ENCODE measurements at regions not wholly inside any gene's neighbourhood (a gene's known extent, or its start where the extent isn't known, plus 50 kb on each side); places are given as distances from the start of the nearest gene placed in this dataset.

- no peak overlapping the region for H3K4me3 Mint-ChIP-seq
- H3K27me3 Mint-ChIP-seq: peaks cover 16% of the 10 kb centered on the region
- ATAC-seq: no peak
- no peaks in the 10 kb centered on the region for H3K36me3 Mint-ChIP-seq (ENCODE audit: low read depth)
- DNase-seq: no peak
- no peaks in the 10 kb centered on the region for H3K4me1 Mint-ChIP-seq
- no peak overlapping the region for H3K27ac Mint-ChIP-seq
- H3K9me3 Mint-ChIP-seq: no peaks in the 10 kb centered on the region
Measured at GRCh38 chr20:58077282-58077681, 151.2 kb downstream of the ANKRD60 start.

DNA sequence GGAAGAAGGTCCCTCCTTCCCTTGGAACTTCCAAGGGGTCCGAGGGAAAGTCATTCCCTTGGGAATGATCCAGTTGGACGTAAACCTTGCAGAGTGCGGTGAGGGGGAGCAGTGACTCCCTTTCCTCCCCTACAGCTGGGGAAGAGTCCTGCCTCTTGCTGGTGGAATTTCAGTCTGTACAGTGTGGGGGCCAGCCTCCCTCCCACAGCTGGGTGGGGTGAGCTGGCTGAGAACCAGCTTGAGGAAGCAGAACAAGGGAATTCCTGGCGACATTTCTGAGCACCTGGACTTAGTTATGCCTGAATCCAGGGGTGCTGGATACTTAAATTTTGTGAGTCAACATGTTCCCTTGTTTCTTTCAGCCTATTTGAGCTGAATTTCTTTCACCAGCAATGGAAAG, 152.0 kb downstream of the ANKRD60 start:
- Mint-ChIP-seq H3K27ac (no peak overlapping the region), H3K27me3 (peaks cover 22% of the 10 kb centered on the region), H3K9me3 (no peaks in the 10 kb centered on the region), H3K4me1 (no peaks in the 10 kb centered on the region), H3K36me3 (ENCODE audit: low read depth) (no peaks in the 10 kb centered on the region), H3K4me3 (no peak overlapping the region)
- DNase-seq (no peak), ATAC-seq (no peak)

DNA sequence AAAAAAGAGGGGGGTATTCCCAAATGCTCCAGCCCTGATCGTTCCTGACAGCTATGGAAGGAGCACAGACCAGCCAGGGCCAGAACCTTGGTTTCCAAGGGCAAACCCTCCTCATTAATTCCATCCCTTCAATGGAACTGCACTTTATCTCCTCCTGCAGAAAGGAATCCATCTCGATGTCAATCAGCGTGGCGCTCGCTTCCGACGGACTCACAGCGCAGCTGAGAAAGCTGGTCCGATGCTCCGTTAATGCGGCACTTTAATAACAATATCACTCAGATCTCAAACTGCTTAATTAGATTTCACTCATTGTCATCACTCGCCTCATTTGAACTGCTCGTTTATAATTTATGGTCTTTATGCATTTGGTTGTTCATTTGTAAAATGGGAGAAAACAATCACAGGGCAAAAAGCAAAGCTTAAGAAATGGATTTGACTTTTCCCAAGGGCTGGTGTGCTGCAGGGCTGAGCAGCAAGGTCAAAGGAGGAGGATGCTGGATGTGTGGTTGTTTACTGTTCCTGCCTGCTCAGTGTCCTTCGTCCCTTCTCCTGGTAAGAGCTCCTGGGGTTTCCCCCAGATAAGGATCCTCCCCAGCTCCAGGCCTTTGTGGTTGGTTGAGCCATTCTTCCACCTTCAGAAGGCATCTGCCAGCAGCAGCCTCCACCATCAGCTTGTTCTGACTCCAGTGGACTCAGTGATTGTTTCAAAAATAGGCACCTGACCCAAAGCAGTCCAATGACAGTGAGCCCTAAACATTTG, 152.7 kb downstream of the ANKRD60 start:
- ATAC-seq (no peak), DNase-seq (no peak)
- no peaks in the 10 kb centered on the region for H3K4me1 Mint-ChIP-seq
- no peaks in the 10 kb centered on the region for H3K9me3 Mint-ChIP-seq
- no peak overlapping the region for H3K27ac Mint-ChIP-seq
- H3K4me3 Mint-ChIP-seq: no peak overlapping the region
- peaks cover 24% of the 10 kb centered on the region for H3K27me3 Mint-ChIP-seq
- no peaks in the 10 kb centered on the region for H3K36me3 Mint-ChIP-seq (ENCODE audit: low read depth)

DNA sequence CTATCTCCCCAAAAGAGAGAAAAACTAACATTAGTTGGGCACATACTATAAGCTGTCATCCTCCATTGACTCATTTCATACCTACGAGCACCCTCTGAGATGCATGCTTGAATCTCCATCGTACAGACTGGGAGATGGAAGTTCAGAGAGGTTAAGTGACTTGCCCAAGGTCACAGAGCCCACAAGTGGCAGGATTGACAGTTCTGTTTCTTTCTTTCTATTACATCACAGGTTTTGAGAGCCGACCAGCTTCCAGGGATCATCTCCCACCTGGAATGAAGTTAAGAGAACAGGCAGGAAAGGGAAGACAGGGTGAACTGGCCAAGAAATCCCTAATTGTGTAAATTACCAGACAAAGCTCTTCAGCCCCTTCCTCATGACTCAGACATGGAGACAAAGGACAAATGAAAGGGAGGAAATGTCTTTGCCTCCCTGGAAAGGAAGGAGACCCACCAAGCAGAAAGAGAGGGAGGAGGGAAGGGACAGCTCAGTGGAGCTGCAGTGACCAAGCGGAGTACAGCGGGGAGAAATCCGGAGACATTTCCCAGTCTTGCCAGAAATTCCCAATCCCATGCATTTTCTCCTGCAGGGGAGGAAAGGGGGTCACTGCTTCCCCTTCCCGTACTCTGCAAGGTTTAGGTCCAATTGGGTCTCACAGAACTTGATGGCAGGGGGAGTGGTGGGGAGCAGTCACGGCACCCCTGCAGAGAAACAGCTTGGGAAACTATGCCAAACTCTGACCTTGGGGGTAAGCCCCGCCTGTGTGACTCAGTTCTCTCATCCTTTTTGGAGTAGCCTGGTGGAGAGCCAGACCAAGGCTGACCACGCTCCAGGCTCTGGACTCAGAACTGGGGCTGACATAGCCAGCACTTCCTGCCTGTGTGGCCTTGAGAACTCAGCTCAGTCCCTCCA, 154.3 kb downstream of the ANKRD60 start:
- H3K36me3 Mint-ChIP-seq (ENCODE audit: low read depth): no peaks in the 10 kb centered on the region
- ATAC-seq (no peak), DNase-seq (no peak)
- peaks cover 24% of the 10 kb centered on the region for H3K27me3 Mint-ChIP-seq
- H3K4me3 Mint-ChIP-seq: no peak overlapping the region
- no peaks in the 10 kb centered on the region for H3K4me1 Mint-ChIP-seq
- H3K27ac Mint-ChIP-seq: no peak overlapping the region
- H3K9me3 Mint-ChIP-seq: no peaks in the 10 kb centered on the region

DNA sequence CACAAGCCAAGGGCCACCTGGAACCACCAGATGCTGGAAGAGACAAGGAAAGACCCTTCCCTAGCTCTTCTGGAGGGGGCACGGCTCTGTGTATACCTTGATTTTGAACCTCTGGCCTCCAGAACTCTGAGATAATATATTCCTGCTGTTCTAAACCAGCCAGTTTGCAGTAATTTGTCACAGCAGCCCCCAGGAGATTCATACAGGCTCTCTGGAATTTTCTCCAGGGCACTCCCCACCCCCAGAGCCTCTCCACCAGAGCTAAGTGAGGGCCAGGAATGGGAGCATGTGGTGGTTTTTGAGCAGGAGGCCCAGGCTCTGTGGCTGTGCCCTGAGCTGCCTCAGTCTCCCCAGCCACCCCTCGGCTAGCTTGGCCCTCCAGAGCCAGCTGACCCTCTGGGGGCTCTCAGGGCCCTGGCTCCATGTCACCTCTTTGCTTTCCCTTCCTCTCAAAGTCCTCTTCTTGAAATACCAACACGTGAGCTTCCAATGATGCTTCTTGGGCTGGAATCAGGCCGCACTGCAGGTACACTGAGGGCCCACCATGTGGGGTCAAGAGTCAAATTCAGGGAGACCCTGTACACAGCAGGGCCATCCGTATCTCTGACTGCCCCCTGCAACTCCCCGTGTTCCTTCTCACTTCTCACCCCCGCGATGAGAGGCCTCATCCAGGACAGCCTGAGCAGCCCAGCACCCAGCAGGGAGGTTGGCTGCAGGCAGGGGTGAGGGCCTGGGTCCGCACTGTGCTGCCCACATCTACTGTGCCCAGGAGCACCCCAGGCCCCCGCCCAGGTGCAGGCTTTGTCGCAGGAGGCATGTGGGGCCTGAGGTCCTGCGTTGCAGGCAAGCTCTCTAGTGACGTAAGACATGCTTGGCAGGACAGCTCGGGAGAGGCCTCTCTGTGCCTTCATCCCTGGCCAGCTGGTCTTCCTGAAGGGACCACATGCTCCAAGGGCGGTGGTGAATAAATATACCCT, 155.5 kb downstream of the ANKRD60 start:
- no peak for ATAC-seq
- Mint-ChIP-seq H3K4me1 (no peaks in the 10 kb centered on the region), H3K4me3 (no peak overlapping the region), H3K27ac (no peak overlapping the region), H3K9me3 (no peaks in the 10 kb centered on the region), H3K27me3 (peaks cover 34% of the 10 kb centered on the region), H3K36me3 (ENCODE audit: low read depth) (no peaks in the 10 kb centered on the region)
- no peak for DNase-seq

DNA sequence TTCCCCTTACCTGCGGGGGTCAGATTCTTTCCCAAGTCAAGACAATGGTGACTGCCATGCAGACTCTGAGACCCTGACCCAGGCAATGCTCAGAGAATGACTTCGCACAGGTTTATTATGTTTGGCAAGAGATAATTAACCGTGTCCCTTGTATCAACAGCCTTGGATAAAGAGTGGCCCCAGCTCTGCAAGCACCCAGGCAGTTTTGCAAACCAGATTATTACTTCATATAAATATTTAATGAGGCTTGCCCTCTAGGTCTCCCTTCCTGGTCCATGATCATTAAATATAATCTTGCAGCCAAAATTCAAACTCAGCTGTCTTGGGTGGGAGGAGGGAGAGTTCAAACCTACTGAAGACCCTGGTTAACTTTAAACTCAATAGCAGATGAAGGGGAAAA, 156.5 kb downstream of the ANKRD60 start:
- Mint-ChIP-seq H3K4me3 (no peak overlapping the region), H3K9me3 (no peaks in the 10 kb centered on the region), H3K36me3 (ENCODE audit: low read depth) (no peaks in the 10 kb centered on the region), H3K4me1 (no peaks in the 10 kb centered on the region), H3K27me3 (peaks cover 39% of the 10 kb centered on the region), H3K27ac (no peak overlapping the region)
- no peak for ATAC-seq
- no peak for DNase-seq

GRCh38 chr20:58071298-58071697, 157.2 kb downstream of the ANKRD60 start:
- Mint-ChIP-seq H3K27me3 (peaks cover 39% of the 10 kb centered on the region), H3K36me3 (ENCODE audit: low read depth) (no peaks in the 10 kb centered on the region), H3K27ac (no peak overlapping the region), H3K4me1 (no peaks in the 10 kb centered on the region), H3K9me3 (no peaks in the 10 kb centered on the region), H3K4me3 (no peak overlapping the region)
- ATAC-seq (no peak), DNase-seq (no peak)

DNA sequence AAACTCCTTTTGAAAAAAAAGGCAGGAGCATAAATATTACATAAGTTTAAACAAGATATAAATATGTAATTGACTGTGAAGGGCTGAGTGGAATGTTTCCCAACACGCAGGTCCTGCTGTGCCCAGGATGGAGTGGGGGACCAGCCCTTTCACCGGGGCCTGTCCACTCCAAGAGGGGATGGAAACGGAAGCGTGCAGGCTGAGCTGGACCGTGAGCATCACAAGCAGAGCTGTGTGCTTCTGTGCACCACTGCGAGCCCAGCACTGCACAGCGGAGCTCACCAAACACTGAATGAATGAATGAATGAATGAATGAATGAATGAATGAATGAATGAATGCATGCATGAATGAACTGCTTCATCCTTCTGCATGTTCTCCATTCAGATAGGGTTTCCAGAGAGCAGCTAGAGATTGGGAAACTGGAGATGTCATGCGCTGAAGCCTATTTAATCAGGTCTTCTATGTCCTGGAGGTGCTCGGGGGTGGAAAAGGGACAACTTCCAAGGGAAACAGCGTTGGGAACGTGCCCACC, 157.7 kb downstream of the ANKRD60 start:
- Mint-ChIP-seq H3K4me1 (no peaks in the 10 kb centered on the region), H3K36me3 (ENCODE audit: low read depth) (no peaks in the 10 kb centered on the region), H3K9me3 (no peaks in the 10 kb centered on the region), H3K4me3 (no peak overlapping the region), H3K27ac (no peak overlapping the region), H3K27me3 (peaks cover 37% of the 10 kb centered on the region)
- DNase-seq: no peak
- no peak for ATAC-seq

DNA sequence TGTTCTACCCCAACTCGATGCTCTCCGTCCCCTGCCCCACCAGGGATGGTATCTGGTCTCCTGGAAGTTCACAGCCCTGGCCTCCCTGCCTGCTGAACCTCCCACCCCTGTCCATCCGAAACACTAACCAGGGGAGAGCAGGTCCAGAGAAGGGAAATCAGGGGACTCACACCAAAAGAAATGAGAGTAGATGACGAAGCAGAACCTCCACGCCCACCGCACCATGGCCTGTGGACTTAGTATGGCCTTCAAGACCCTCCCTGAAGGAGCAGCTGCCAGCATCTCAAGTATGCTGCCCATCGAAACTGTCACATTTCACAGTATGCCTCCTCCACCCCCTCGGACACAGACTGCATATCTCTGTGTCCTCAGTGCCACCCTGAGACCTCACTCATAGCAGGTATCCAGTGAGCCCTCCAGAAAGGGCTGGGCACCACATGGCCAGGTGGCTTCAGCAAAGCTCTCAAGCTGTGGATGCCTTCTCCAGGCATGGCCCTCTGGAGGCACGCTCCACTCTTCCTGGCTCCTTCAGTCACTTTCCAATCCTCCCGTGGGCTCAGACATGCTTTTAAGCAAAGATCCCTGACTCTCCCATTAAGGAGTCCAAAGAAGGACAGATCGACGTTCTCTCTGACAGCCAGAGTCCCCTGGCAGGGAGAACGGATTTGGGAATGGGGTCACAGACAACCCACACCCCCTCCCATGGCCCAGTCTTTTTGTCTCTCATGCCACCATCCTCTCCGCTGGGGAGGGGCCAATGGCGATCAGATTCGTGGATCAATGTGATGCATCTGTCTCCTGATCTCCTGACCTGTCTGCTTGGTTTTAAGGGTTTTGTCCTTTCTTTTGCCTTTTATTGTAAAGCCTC, 158.4 kb downstream of the ANKRD60 start:
- no peak for ATAC-seq
- H3K4me3 Mint-ChIP-seq: no peak overlapping the region
- H3K36me3 Mint-ChIP-seq (ENCODE audit: low read depth): no peaks in the 10 kb centered on the region
- peaks cover 33% of the 10 kb centered on the region for H3K27me3 Mint-ChIP-seq
- no peaks in the 10 kb centered on the region for H3K4me1 Mint-ChIP-seq
- H3K9me3 Mint-ChIP-seq: no peaks in the 10 kb centered on the region
- no peak overlapping the region for H3K27ac Mint-ChIP-seq
- no peak for DNase-seq

- Mint-ChIP-seq H3K4me3 (no peak overlapping the region), H3K4me1 (no peaks in the 10 kb centered on the region), H3K27me3 (peaks cover 31% of the 10 kb centered on the region), H3K36me3 (ENCODE audit: low read depth) (no peaks in the 10 kb centered on the region), H3K9me3 (no peaks in the 10 kb centered on the region), H3K27ac (no peak overlapping the region)
- DNase-seq (no peak), ATAC-seq (no peak)
Measured at GRCh38 chr20:58069207-58069606, 159.2 kb downstream of the ANKRD60 start.

DNA sequence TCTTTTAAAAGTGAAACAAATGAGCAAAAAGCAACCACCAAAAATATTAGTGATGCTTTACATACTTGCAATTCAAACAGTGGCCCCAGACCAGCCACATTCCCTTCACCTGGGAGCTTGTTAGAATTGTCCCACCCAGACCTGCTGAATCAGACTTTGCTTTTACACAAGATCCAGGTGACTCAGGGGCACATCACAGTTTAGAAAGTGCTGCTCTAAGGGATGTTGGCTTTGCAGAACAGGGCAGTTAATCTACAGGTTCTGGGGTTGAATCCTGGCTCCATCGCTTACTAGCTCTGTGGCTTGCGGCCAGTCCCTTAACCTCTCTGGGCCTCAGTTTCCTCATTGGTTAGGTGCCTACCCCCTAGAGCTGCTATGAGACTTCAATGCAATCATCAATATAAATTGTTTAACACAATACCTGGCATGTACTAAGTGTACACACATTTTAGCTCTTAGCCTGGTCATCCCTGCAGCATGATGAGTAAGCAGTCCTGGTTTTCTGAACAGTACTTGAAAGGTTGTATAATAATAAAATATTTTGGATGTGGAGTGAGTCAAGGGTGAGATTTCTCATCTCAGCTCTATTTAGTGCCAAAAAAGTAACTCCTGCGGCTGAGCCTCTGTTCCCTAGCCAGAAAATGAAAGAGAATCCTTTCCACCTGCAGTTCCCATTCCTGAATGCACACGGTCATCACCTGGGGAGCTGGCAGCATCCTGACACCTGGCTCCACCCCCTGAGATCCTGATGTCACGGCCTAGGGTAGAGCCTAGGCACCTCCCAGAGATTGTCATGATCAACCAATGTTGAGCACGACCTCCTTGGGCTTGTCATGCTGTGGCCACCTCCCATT, 162.7 kb downstream of the ANKRD60 start:
- H3K4me3 Mint-ChIP-seq: no peak overlapping the region
- H3K36me3 Mint-ChIP-seq (ENCODE audit: low read depth): no peaks in the 10 kb centered on the region
- H3K4me1 Mint-ChIP-seq: no peaks in the 10 kb centered on the region
- H3K27me3 Mint-ChIP-seq: peaks cover 17% of the 10 kb centered on the region
- no peak for ATAC-seq
- no peak for DNase-seq
- H3K9me3 Mint-ChIP-seq: peaks cover 5% of the 10 kb centered on the region
- H3K27ac Mint-ChIP-seq: no peak overlapping the region

GRCh38 chr20:58064411-58065010, 163.9 kb downstream of the ANKRD60 start:
- H3K4me3 Mint-ChIP-seq: no peak overlapping the region
- H3K27ac Mint-ChIP-seq: no peak overlapping the region
- ATAC-seq (no peak), DNase-seq (no peak)
- peaks cover 24% of the 10 kb centered on the region for H3K27me3 Mint-ChIP-seq
- no peaks in the 10 kb centered on the region for H3K36me3 Mint-ChIP-seq (ENCODE audit: low read depth)
- H3K4me1 Mint-ChIP-seq: no peaks in the 10 kb centered on the region
- peaks cover 5% of the 10 kb centered on the region for H3K9me3 Mint-ChIP-seq

DNA sequence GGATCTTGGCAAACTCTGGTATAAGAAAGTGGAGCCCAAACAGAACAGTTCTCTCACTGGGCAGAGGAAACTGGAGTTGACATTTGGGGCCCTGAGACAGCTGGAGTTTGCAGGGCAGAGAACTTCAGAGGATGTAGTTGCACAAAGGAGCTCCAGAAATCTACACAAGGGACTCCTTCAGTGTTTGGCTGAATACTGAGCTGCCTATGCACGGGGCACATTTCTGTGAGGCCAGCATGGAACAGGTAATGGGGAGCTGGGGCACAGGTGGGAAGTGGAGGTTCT, 169.3 kb downstream of the ANKRD60 start:
- DNase-seq: no peak

More for the DNA sequence above, 169.3 kb downstream of the ANKRD60 start:
- no peak overlapping the region for H3K4me3 Mint-ChIP-seq
- ATAC-seq: no peak
- no peaks in the 10 kb centered on the region for H3K4me1 Mint-ChIP-seq
- H3K27me3 Mint-ChIP-seq: peaks cover 23% of the 10 kb centered on the region
- H3K9me3 Mint-ChIP-seq: peaks cover 5% of the 10 kb centered on the region
- no peaks in the 10 kb centered on the region for H3K36me3 Mint-ChIP-seq (ENCODE audit: low read depth)
- H3K27ac Mint-ChIP-seq: no peak overlapping the region

Data from activated naive CD8-positive, alpha-beta T cell treated with anti-CD3 and anti-CD28 coated beads, Interleukin-2, amount 50 U/mL, for 24 hours (primary cell).